HCT116 (cell line): ENCODE measurements at regions not wholly inside any gene's neighbourhood (a gene's known extent, or its start where the extent isn't known, plus 50 kb on each side); places are given as distances from the start of the nearest gene placed in this dataset.
"Not testable (repeated sequence)": the region's sequence is repeated elsewhere in the genome, so short reads cannot be mapped to it uniquely, and the experiment has no call there.

ENCODE experiments used
- CTCF ChIP-seq, 3 experiments: fragments of 200-600 bp in 1 of 3; sonication (generic) in 1 of 3; IDR thresholded peaks in 2 of 3; conservative IDR thresholded peaks in 1 of 3; 2 replicates each; pipeline ENCODE4 v1.5.1; 2012 to 2017; ENCODE audit warnings: low read depth in 2 of 3, low read length in 2 of 3, antibody characterized with exemption in 1 of 3, borderline replicate concordance in 1 of 3, control low read depth in 1 of 3, mild to moderate bottlenecking in 1 of 3, mixed read lengths in 1 of 3, mixed run types in 1 of 3, moderate library complexity in 1 of 3; ENCODE audit not compliant: insufficient read depth in 1 of 3
- POLR2AphosphoS5 ChIP-seq: IDR thresholded peaks from 2 replicates; pipeline ENCODE4 v1.6.1; 2011; ENCODE audit warnings: mild to moderate bottlenecking, low read depth, low read length, moderate library complexity
- ZFX ChIP-seq: fragments of 450-650 bp; IDR thresholded peaks from 2 replicates; pipeline ENCODE4 v1.6.1; 2017

DNA sequence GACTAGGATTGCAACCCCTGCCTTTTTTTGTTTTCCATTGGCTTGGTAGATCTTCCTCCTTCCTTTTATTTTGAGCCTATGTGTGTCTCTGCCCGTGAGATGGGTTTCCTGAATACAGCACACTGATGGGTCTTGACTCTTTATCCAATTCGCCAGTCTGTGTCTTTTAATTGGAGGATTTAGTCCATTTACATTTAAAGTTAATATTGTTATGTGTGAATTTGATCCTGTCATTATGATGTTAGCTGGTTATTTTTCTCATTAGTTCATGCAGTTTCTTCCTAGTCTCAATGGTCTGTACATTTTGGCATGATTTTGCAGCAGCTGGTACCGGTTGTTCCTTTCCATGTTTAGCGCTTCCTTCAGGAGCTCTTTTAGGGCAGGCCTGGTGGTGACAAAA, 204.7 kb upstream of the ZNF804B start:
- TF ChIP-seq CTCF (IDR thresholded peaks at IDR 0.05 in 2 of 3, conservative IDR thresholded peaks at IDR 0.05 in 1 of 3; ENCODE audit: borderline replicate concordance in 1 of 3, insufficient read depth in 1 of 3, low read depth in 2 of 3, low read length in 2 of 3); POLR2AphosphoS5; ZFX: not testable (repeated sequence)
